HG02678 (cell line): ENCODE measurements at regions not wholly inside any gene's neighbourhood (a gene's known extent, or its start where the extent isn't known, plus 50 kb on each side); places are given as distances from the start of the nearest gene placed in this dataset.

ENCODE experiments used
- ATAC-seq: cut with Tn5 transposase; IDR thresholded peaks from one replicate; pipeline ENCODE4 v1.9.1; 2021; ENCODE audit warnings: mild to moderate bottlenecking, moderate library complexity; ENCODE audit not compliant: unreplicated experiment

- no peak for ATAC-seq
Measured at GRCh38 chr20:19945732-19946670, 71.2 kb upstream of the NAA20 start.

- ATAC-seq: peak; percentile 44
Measured at GRCh38 chr20:19947611-19948264, 69.4 kb upstream of the NAA20 start.

- ATAC-seq: no peak
Measured at GRCh38 chr20:19949195-19949867, 67.8 kb upstream of the NAA20 start.

DNA sequence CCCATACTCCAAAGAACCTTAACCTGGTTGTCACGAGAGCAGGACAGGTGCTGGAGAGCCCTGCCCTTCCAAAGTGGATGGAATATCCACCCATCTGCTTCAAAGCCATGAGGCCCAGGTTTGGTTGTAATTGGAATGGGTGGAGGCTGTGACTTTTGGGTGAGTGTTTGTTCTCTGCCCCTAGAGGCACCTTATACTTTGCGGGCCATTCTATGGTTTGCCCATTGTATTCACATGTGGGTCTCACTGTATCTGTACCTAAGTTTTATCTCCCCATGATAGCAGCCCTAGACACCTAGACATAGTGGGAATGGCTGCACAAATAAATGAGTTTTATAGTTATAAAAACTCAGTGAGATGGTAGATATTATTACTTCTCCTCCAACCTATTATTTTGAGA lies 67.1 kb upstream of the NAA20 start:
- no peak for ATAC-seq

- no peak for ATAC-seq
Measured at GRCh38 chr20:19952392-19952791, 64.8 kb upstream of the NAA20 start.

- no peak for ATAC-seq
Measured at GRCh38 chr20:19953606-19954005, 63.6 kb upstream of the NAA20 start.

DNA sequence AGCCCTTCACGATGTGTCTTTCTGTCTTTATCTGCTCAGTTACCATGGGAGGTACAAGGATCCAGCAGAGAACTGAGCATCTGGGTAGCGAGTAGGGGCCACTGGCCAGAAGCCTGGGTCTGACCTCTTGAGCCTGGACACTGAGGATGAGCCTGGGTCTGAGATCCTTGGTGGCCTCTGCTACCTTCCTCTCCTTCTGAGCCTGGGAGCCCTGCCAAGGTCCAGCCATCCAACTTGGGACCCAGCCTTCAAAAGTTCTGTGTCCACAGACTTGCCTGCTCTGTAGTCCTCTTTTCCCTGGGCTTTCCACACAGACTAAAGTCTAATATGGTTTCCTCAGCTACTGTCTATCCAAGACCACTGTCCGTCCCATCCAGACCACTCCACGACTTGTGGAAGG lies 60.2 kb upstream of the NAA20 start:
- no peak for ATAC-seq

- no peak for ATAC-seq
Measured at GRCh38 chr20:19958219-19958618, 58.9 kb upstream of the NAA20 start.

- ATAC-seq: no peak
Measured at GRCh38 chr20:19958928-19959327, 58.2 kb upstream of the NAA20 start.

DNA sequence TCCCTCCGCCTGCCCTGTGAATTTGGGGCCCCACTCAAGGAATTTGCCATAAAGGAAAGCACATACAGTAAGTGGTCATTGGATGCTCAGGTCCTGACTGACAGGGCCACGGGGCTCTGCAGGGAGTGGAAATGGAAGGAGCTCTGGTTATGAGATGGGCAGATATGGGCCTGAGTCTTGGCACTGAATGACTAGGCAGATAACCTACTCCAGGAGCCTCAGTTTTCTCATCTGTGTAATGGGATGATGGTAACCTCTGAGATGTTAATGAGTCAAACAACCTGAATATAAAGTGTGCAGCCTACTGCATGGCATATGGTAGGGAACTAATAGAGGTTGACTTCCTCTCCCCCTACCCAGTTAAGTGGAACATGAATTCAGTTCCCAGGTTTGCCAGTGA lies 56.4 kb upstream of the NAA20 start:
- ATAC-seq: no peak

- no peak for ATAC-seq
Measured at GRCh38 chr20:19961293-19961692, 55.9 kb upstream of the NAA20 start.

DNA sequence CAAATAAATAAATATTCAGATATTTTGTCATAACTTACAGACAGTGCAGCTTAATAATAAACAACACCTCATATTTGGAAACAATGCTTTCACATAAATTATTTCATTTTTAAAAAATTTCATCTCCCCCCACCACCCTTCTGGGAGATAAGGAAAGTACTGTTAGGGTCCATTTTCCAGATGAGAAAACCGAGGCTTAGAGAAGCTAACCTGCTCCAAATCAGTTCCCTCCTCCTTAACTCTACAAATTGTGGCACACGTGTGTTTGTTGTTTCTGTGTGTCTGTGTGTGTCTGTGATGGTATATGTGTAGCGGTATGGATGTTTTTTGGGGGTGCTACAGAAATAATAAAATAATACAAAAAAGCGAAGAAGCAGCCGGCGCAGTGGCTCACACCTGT lies 54.2 kb upstream of the NAA20 start:
- no peak for ATAC-seq

GRCh38 chr20:19964289-19965265 lies 52.6 kb upstream of the NAA20 start:
- ATAC-seq: no peak

DNA sequence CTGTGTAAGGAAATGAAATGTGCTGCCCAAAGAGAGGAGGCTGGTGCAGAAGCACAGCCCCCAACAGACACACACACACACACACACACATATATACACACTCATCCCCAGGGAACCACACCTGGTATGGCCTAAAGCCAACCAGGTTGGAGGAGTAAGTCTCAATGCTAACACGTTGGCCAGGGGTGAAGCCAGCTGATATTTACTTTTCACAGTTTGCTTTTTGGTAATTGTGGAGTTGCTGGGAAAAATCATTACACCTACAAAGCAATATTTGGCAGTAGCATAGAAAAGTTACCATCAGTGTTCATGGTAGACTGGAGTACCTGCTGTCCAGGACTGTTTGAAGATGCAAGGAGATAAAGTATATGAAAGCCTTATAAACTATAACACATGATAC lies 50.3 kb upstream of the NAA20 start:
- ATAC-seq: no peak
